Spinal cord (tissue), 9 donors: ENCODE measurements at regions not wholly inside any gene's neighbourhood (a gene's known extent, or its start where the extent isn't known, plus 50 kb on each side); places are given as distances from the start of the nearest gene placed in this dataset.

Experiments
- DNase-seq, 6 donors: peaks; one replicate each; pipeline versions ENCODE4 v3.0.0 to v3.0.0-alpha.2; 2013 to 2015; ENCODE audit warnings: low spot score in 6 of 6, low read depth in 4 of 6
- H3K27ac ChIP-seq: one replicate; pipeline ENCODE4 v1.5.1; 2013; ENCODE audit warnings: low read depth, low read length, control low read depth
- H3K27me3 ChIP-seq: one replicate; pipeline ENCODE4 v1.6.1; 2013; ENCODE audit warnings: low read length; ENCODE audit not compliant: control insufficient read depth, insufficient read depth
- H3K36me3 ChIP-seq: one replicate; pipeline ENCODE4 v1.6.1; 2013; ENCODE audit warnings: low read length; ENCODE audit not compliant: control insufficient read depth, insufficient read depth
- H3K4me1 ChIP-seq: one replicate; pipeline ENCODE4 v1.6.1; 2013; ENCODE audit warnings: low read length; ENCODE audit not compliant: control insufficient read depth, insufficient read depth
- H3K4me3 ChIP-seq: one replicate; pipeline ENCODE4 v1.5.1; 2013; ENCODE audit warnings: low read depth, low read length, control low read depth
- H3K9me3 ChIP-seq: one replicate; pipeline ENCODE4 v1.6.1; 2013; ENCODE audit warnings: low read length; ENCODE audit not compliant: control insufficient read depth, insufficient read depth
- WGBS: methylation state at CpG from one replicate; pipeline ENCODE4 v1.1.5; 2013; ENCODE audit warnings: missing lambda C conversion rate; ENCODE audit not compliant: insufficient coverage; 5-methylcytosine and 5-hydroxymethylcytosine counted together
- donor health status: healthy.

DNA sequence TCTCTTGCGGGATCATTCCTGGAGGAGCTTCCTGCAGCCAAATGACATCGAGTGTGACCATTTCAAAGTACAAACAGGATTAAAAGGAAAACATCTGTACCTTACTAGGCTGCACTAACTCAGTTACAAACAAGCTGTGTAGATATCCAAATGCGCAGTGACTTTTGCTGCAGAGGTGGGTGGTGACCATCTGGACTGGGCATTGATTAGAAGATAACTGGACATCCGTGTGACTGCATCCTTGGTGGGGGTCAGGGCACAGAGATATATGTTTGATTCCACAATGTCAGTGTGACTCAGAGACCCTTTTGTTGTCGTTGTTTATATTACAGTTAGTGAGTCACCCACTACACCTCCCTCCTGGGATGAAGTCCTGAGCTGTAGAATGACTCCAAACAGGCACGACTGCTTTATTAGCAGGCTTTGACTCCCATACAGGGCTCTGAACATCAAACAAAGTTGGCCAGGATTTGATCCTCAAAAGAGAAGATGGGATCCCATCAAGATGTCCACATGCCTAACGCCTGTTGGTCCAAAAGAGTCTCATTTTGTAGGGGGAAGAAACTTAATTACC, 56.7 kb upstream of the SDK1 start:
- H3K36me3 ChIP-seq, result no peaks in the 10 kb centered on the region
- no peak for DNase-seq
- H3K27ac ChIP-seq, result no peak overlapping the region
- no peak overlapping the region for H3K4me3 ChIP-seq
- no peaks in the 10 kb centered on the region for H3K27me3 ChIP-seq
- peaks cover 2% of the 10 kb centered on the region for H3K9me3 ChIP-seq
- WGBS, result 48% methylated on average over 2 of the region's 7 CpGs
- H3K4me1 ChIP-seq, result no peaks in the 10 kb centered on the region

DNA sequence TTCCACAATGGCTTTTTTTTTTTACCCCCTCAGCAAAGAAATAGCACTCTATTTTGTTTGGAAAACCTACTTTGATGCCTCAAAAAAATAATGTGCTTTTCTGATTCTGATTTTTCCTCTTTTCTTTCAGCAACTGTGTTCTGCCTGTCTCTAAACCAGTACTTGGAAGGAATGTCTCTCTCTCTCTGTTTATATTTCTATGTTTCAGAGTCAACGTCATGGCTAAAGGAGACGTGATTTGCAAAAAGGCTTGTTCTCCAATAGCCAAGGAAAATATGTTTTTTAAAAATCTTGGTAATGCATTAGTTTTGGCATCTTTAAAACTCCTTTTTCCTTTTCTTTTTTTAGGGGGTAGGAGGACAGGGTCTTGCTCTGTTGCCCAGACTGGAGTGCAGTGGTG, 56.0 kb upstream of the SDK1 start:
- no CpG with 5 or more reads among the region's 2 CpGs for WGBS
- DNase-seq, result no peak
- no peak overlapping the region for H3K27ac ChIP-seq
- peaks cover 2% of the 10 kb centered on the region for H3K9me3 ChIP-seq
- no peaks in the 10 kb centered on the region for H3K4me1 ChIP-seq
- no peaks in the 10 kb centered on the region for H3K27me3 ChIP-seq
- H3K4me3 ChIP-seq, result no peak overlapping the region
- no peaks in the 10 kb centered on the region for H3K36me3 ChIP-seq

- WGBS, result 74% methylated on average over 3 of the region's 3 CpGs
- no peak overlapping the region for H3K4me3 ChIP-seq
- no peaks in the 10 kb centered on the region for H3K4me1 ChIP-seq
- no peak overlapping the region for H3K27ac ChIP-seq
- H3K27me3 ChIP-seq, result no peaks in the 10 kb centered on the region
- no peaks in the 10 kb centered on the region for H3K36me3 ChIP-seq
- DNase-seq, result no peak
- H3K9me3 ChIP-seq, result peaks cover 2% of the 10 kb centered on the region
These were observed 55.3 kb upstream of the SDK1 start for GRCh38 chr7:3245721-3246120.

GRCh38 chr7:3246127-3246526, 54.9 kb upstream of the SDK1 start:
- no peaks in the 10 kb centered on the region for H3K4me1 ChIP-seq
- peak in 2 of 6 donors; percentile 34 to 35 for DNase-seq
- H3K4me3 ChIP-seq, result no peak overlapping the region
- H3K27ac ChIP-seq, result no peak overlapping the region
- H3K9me3 ChIP-seq, result peaks cover 2% of the 10 kb centered on the region
- H3K27me3 ChIP-seq, result no peaks in the 10 kb centered on the region
- 68% methylated on average over 2 of the region's 3 CpGs for WGBS
- no peaks in the 10 kb centered on the region for H3K36me3 ChIP-seq

- WGBS, result no CpG with 5 or more reads among the region's 4 CpGs
- no peaks in the 10 kb centered on the region for H3K4me1 ChIP-seq
- no peak for DNase-seq
- H3K9me3 ChIP-seq, result peaks cover 2% of the 10 kb centered on the region
- H3K4me3 ChIP-seq, result no peak overlapping the region
- H3K27me3 ChIP-seq, result no peaks in the 10 kb centered on the region
- H3K36me3 ChIP-seq, result no peaks in the 10 kb centered on the region
- H3K27ac ChIP-seq, result no peak overlapping the region
These were observed 54.4 kb upstream of the SDK1 start for GRCh38 chr7:3246651-3247050.

- Histone ChIP-seq H3K4me3 (no peak overlapping the region), H3K4me1 (no peaks in the 10 kb centered on the region), H3K27ac (no peak overlapping the region), H3K9me3 (peaks cover 2% of the 10 kb centered on the region), H3K36me3 (no peaks in the 10 kb centered on the region), H3K27me3 (no peaks in the 10 kb centered on the region)
- WGBS, result no CpG with 5 or more reads among the region's 5 CpGs
- no peak for DNase-seq
These were observed 50.3 kb upstream of the SDK1 start for GRCh38 chr7:3250725-3251124.
